Femur (tissue), 1 donor: ENCODE measurements at regions not wholly inside any gene's neighbourhood (a gene's known extent, or its start where the extent isn't known, plus 50 kb on each side); places are given as distances from the start of the nearest gene placed in this dataset.

Experiments
- DNase-seq: peaks from one replicate; pipeline ENCODE4 v3.0.0-alpha.2; 2017

- DNase-seq = no peak
Observed at GRCh38 chr6:100944644-100945043, 63.5 kb upstream of the ASCC3 start.

GRCh38 chr6:100946021-100946540 is 65.0 kb upstream of the ASCC3 start:
- no peak for DNase-seq

GRCh38 chr6:100946711-100947110 is 65.6 kb upstream of the ASCC3 start:
- DNase-seq = no peak

- DNase-seq = no peak
Observed at GRCh38 chr6:100948381-100949133, 67.4 kb upstream of the ASCC3 start.

DNA sequence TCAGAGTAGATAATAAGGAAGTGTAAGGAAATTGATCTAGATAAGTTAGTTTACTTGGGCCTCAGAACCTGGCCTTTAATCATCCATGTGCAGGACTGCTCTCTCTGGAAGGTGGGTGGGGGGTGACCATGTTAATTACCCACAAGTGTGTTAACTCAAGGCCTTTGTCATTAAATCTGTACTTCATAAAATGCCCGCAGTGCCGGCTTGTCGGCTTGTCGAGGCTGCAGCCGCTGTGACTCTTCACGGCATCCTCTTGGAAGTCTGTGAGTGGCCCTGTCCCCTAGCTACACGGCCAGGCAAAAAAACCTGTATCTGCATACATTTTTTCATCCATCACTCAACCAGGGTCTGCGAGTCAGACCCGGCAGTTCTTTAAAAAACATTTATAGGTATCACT is 70.9 kb upstream of the ASCC3 start:
- DNase-seq = no peak

- no peak for DNase-seq
Observed at GRCh38 chr6:100959280-100959679, 78.2 kb upstream of the ASCC3 start.

DNA sequence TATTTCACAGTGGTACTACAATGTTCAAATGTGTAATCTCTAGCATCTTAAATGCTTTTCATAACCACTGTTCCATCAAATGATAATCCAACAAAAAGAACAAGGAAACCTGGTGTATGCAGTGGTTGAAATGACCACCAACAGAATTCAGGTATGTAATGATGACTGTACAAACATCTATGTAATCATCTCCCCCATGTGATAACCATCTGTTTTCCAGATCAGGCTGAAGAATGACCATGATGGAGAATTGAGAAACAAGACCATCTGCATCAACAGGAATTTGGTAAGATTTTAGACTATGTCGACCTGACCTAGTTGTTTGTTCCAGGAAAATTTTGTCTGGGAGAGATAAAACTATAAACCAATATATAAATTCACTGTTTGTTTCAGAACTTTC is 81.3 kb upstream of the ASCC3 start:
- DNase-seq = no peak

DNA sequence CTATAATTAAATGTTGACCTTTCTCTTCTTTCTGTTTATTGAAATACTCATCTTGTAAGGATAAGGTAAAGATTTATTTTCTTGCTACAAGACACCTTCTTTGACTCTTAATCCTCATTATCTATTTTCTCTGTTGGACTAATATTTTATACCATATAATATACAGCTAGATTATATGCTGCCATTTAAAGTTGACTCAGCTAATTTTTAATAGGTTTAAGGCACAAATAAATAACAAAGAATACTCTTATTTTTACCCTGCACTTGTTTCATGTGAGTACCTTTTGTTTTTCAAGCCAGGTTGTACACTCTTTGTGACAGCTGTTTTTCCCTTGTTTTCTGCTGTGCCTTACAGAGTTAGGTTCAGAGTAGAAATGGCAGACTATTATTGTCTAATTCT is 83.9 kb upstream of the ASCC3 start:
- no peak for DNase-seq

DNA sequence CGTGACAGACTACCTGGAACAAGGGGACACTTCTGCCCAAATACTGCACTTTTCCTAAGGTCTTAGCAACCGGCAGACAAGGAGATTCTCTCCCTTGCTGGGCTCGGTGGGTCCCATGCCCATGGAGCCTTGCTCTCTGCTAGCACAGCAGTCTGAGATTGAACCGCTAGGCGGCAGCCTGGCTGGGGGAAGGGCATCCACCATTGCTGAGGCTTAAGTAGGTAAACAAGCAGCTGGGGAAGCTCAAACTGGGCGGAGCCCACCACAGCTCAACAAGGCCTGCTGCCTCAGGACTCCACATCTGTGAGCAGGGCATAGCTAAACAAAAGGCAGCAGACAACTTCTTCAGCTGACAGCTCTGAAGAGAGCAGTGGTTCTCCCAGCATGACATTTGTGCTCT is 87.8 kb upstream of the ASCC3 start:
- no peak for DNase-seq

- no peak for DNase-seq
Observed at GRCh38 chr6:100979267-100979666, 98.1 kb upstream of the ASCC3 start.

GRCh38 chr6:100980949-100981348 is 99.8 kb upstream of the ASCC3 start:
- no peak for DNase-seq

- DNase-seq = no peak
Observed at GRCh38 chr6:100986921-100987320, 105.8 kb upstream of the ASCC3 start.

GRCh38 chr6:100987556-100987955 is 106.4 kb upstream of the ASCC3 start:
- DNase-seq = no peak

- no peak for DNase-seq
Observed at GRCh38 chr6:100988391-100988984, 107.4 kb upstream of the ASCC3 start.

- no peak for DNase-seq
Observed at GRCh38 chr6:100990070-100990469, 108.9 kb upstream of the ASCC3 start.

- DNase-seq = no peak
Observed at GRCh38 chr6:100996409-100996808, 115.3 kb upstream of the ASCC3 start.

DNA sequence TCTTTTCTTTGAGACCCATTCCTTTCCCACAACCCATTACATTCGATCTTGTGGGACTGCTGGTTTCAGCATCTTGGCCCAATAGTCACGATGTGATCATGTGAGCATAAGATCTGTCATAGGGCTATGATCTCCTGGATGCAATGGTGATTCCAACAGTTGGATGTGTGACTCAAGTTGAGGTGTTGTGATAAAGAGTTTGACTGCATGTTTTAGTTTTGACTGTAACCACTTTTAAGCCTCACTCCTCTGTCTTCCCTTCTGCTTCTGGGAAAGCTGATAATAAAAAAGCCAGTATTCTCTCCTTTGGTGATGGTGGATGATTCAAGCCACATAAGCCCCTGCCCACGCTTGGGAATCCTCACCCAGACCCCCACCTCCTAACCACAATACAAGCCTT is 117.0 kb upstream of the ASCC3 start:
- no peak for DNase-seq

DNA sequence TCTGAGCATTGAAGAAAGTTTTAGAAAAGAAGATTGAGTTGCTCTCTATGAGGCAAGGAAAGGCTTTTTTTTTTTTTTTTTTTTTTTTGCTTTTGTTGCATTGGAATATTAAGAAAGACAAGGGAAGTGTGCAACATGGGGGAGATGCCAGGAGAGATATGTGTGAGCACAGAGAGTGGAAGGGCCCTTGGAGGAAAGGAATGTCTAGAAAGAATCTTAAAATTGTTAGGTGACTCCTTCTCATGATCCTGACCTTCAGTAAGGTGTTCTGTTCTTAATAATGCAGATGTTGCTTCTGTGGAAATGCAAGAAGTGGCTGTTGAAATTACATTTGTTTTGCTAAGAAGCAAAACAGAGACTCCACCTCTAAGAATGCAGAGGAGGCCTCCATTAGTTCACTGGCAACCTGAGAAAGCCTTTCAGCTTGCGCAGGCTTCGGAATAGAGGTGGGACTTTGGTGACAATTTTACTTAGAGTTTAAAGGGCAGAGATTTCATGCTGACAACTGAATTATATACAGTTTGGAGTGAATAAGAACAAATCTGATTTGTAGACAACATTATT is 118.0 kb upstream of the ASCC3 start:
- DNase-seq = no peak

- no peak for DNase-seq
Observed at GRCh38 chr6:101000341-101000740, 119.2 kb upstream of the ASCC3 start.

GRCh38 chr6:101001012-101001411 is 119.9 kb upstream of the ASCC3 start:
- DNase-seq = no peak

- no peak for DNase-seq
Observed at GRCh38 chr6:101001607-101002006, 120.5 kb upstream of the ASCC3 start.

DNA sequence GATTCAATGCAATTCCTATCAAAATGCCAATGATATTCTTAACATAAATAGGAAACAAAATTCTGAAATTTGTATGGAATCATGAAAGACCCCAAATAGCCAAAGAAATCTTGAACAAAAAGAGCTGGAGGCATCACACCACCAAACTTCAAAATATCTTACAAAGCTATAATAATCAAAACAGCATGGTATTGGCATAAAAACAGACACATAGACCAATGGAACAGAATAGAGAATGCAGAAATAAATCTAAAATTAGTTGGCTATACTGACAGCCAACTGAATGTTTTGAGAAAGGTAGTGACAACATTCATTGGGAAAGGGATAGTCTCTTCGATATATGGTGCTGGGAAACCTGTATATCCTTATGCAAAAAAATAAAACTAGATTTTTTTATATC is 121.9 kb upstream of the ASCC3 start:
- no peak for DNase-seq

DNA sequence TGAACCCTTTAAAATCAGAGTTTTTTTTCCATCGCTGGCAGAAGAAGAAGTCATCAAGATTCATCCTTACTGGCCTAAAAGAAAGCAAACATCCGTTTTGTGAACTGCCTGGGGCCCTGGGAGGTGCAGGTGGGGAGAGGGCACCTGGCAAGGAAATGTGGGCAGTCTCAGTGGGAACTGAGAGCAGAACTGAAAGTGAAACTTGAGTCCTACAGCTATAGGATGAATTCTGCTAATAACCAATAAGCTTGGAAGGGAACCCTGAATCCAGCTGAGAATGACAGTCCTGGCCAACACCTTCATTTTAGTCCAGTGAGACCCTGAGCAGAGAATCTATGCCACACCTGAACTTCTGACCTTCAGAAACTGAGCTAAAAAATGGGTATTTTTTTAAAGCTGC is 130.1 kb upstream of the ASCC3 start:
- no peak for DNase-seq

GRCh38 chr6:101013612-101014195 is 132.6 kb upstream of the ASCC3 start:
- DNase-seq = no peak
